Mammary epithelial cell (primary cell): ENCODE measurements at regions not wholly inside any gene's neighbourhood (a gene's known extent, or its start where the extent isn't known, plus 50 kb on each side); places are given as distances from the start of the nearest gene placed in this dataset.

Source experiments
- EZH2 ChIP-seq: IDR thresholded peaks from 2 replicates; pipeline ENCODE4 v1.6.1; 2012; ENCODE audit warnings: low read length, inconsistent platforms, borderline replicate concordance
- TF ChIP-seq, protein P1 (sequence below), 2 donors: IDR thresholded peaks in 1 of 2; conservative IDR thresholded peaks in 1 of 2; 2 replicates each; pipeline ENCODE4 v1.5.1; 2011 to 2012; ENCODE audit warnings: inconsistent platforms in 2 of 2, low read length in 2 of 2, mild to moderate bottlenecking in 2 of 2, control low read depth in 1 of 2, low read depth in 1 of 2; ENCODE audit not compliant: insufficient read depth in 1 of 2; ENCODE audit errors: extremely low read depth in 1 of 2

DNA sequence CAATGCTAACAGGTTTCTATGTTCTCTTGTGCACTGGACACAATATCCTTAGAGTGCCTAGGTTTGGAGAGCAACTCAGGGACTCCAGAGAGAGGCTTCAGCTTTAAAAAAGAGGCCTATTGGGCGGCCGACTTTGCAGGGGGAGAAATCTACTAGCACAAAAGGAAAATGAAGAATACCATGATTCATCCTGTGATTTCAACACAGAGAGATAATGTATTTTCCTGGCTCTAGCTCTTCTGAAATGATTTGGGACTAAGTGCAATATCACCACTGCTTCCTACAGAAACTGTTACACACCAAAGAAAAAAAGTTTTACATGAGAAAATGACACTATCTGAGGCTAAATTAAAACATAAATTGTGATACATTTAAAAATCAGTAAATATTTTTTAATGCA, 146.1 kb upstream of the TSLP start:
- TF ChIP-seq EZH2, result no peak
- TF ChIP-seq, protein P1, sequence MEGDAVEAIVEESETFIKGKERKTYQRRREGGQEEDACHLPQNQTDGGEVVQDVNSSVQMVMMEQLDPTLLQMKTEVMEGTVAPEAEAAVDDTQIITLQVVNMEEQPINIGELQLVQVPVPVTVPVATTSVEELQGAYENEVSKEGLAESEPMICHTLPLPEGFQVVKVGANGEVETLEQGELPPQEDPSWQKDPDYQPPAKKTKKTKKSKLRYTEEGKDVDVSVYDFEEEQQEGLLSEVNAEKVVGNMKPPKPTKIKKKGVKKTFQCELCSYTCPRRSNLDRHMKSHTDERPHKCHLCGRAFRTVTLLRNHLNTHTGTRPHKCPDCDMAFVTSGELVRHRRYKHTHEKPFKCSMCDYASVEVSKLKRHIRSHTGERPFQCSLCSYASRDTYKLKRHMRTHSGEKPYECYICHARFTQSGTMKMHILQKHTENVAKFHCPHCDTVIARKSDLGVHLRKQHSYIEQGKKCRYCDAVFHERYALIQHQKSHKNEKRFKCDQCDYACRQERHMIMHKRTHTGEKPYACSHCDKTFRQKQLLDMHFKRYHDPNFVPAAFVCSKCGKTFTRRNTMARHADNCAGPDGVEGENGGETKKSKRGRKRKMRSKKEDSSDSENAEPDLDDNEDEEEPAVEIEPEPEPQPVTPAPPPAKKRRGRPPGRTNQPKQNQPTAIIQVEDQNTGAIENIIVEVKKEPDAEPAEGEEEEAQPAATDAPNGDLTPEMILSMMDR (conservative IDR thresholded peaks at IDR 0.05 in 1 of 2, IDR thresholded peaks at IDR 0.05 in 1 of 2; ENCODE audit: extremely low read depth in 1 of 2, insufficient read depth in 1 of 2, low read depth in 1 of 2, low read length in 2 of 2), result no peak
